ENCODE measurements at regions not wholly inside any gene's neighbourhood (a gene's known extent, or its start where the extent isn't known, plus 50 kb on each side); places are given as distances from the start of the nearest gene placed in this dataset.

- TF ChIP-seq EZH2 (IDR thresholded peaks at IDR 0.05; ENCODE audit: borderline replicate concordance, low read depth, low read length, severe bottlenecking) (no peak), CTCF (IDR thresholded peaks at IDR 0.05; ENCODE audit: borderline replicate concordance, extremely low read depth, low read length, poor library complexity, severe bottlenecking) (no peak)
Observed at GRCh38 chr1:121538943-121539575, 354.3 kb downstream of the SRGAP2C start.
